Dendritic cell treated with granulocyte-macrophage colony-stimulating factor and Interleukin-4, amounts not matched to agents 40 ng/mL and 50 ng/mL, for 4 days (primary cell): ENCODE measurements at regions not wholly inside any gene's neighbourhood (a gene's known extent, or its start where the extent isn't known, plus 50 kb on each side); places are given as distances from the start of the nearest gene placed in this dataset.
"Not testable (repeated sequence)": the region's sequence is repeated elsewhere in the genome, so short reads cannot be mapped to it uniquely, and the experiment has no call there.

Experiments
- H3K27ac Mint-ChIP-seq: one replicate; pipeline ENCODE4 v1.8.0; 2022; ENCODE audit warnings: mild to moderate bottlenecking, mixed read lengths
- H3K27me3 Mint-ChIP-seq: one replicate; pipeline ENCODE4 v1.8.0; 2022; ENCODE audit warnings: mild to moderate bottlenecking, mixed read lengths
- H3K36me3 Mint-ChIP-seq: one replicate; pipeline ENCODE4 v1.8.0; 2022; ENCODE audit warnings: low read depth, mixed read lengths
- H3K4me1 Mint-ChIP-seq: one replicate; pipeline ENCODE4 v1.8.0; 2022; ENCODE audit warnings: low read depth, mixed read lengths
- H3K4me3 Mint-ChIP-seq: one replicate; pipeline ENCODE4 v1.8.0; 2022; ENCODE audit warnings: mild to moderate bottlenecking, moderate library complexity, mixed read lengths
- H3K9me3 Mint-ChIP-seq: one replicate; pipeline ENCODE4 v1.8.0; 2022; ENCODE audit warnings: mixed read lengths
- intact Hi-C: fragments of 100-400 bp; cut with micrococcal nuclease; formaldehyde crosslinking; loops from one replicate; pipeline ENCODE4 v1.15.0; 2022

- peaks cover 11% of the 10 kb centered on the region for H3K4me1 Mint-ChIP-seq
- H3K36me3 Mint-ChIP-seq = no peaks in the 10 kb centered on the region
- H3K9me3 Mint-ChIP-seq = no peaks in the 10 kb centered on the region
- H3K27ac Mint-ChIP-seq = no peak overlapping the region
- H3K4me3 Mint-ChIP-seq = no peak overlapping the region
- no peaks in the 10 kb centered on the region for H3K27me3 Mint-ChIP-seq
- intact Hi-C loops = no loop called here
Measured at GRCh38 chr3:177692304-177692975, 495.2 kb upstream of the TBL1XR1 start.

- peak overlapping the region; percentile 20 for H3K27ac Mint-ChIP-seq
- no peaks in the 10 kb centered on the region for H3K9me3 Mint-ChIP-seq
- H3K27me3 Mint-ChIP-seq = no peaks in the 10 kb centered on the region
- peaks cover 11% of the 10 kb centered on the region for H3K4me1 Mint-ChIP-seq
- H3K36me3 Mint-ChIP-seq = no peaks in the 10 kb centered on the region
- no peak overlapping the region for H3K4me3 Mint-ChIP-seq
- intact Hi-C loops = no loop called here
Measured at GRCh38 chr3:177693616-177694264, 496.5 kb upstream of the TBL1XR1 start.

GRCh38 chr3:177694316-177694715, 497.0 kb upstream of the TBL1XR1 start:
- intact Hi-C loops = no loop called here
- Mint-ChIP-seq H3K4me1 (peaks cover 11% of the 10 kb centered on the region), H3K27me3 (no peaks in the 10 kb centered on the region), H3K4me3 (no peak overlapping the region), H3K9me3 (no peaks in the 10 kb centered on the region), H3K27ac (peak overlapping the region; percentile 20), H3K36me3 (no peaks in the 10 kb centered on the region)

- no peak overlapping the region for H3K27ac Mint-ChIP-seq
- peaks cover 9% of the 10 kb centered on the region for H3K4me1 Mint-ChIP-seq
- H3K9me3 Mint-ChIP-seq = no peaks in the 10 kb centered on the region
- intact Hi-C loops = no loop called here
- H3K27me3 Mint-ChIP-seq = no peaks in the 10 kb centered on the region
- H3K36me3 Mint-ChIP-seq = no peaks in the 10 kb centered on the region
- no peak overlapping the region for H3K4me3 Mint-ChIP-seq
Measured at GRCh38 chr3:177694951-177695350, 497.7 kb upstream of the TBL1XR1 start.

GRCh38 chr3:177700117-177700516, 502.8 kb upstream of the TBL1XR1 start:
- H3K36me3 Mint-ChIP-seq = no peaks in the 10 kb centered on the region

GRCh38 chr3:177703788-177704187, 506.5 kb upstream of the TBL1XR1 start:
- intact Hi-C loops = no loop called here
- H3K36me3 Mint-ChIP-seq = no peaks in the 10 kb centered on the region
- no peak overlapping the region for H3K27ac Mint-ChIP-seq
- no peaks in the 10 kb centered on the region for H3K9me3 Mint-ChIP-seq
- peaks cover 7% of the 10 kb centered on the region for H3K4me1 Mint-ChIP-seq
- no peak overlapping the region for H3K4me3 Mint-ChIP-seq
- H3K27me3 Mint-ChIP-seq = no peaks in the 10 kb centered on the region

More at GRCh38 chr3:177700117-177700516, 502.8 kb upstream of the TBL1XR1 start:
- no peak overlapping the region for H3K27ac Mint-ChIP-seq
- H3K4me3 Mint-ChIP-seq = no peak overlapping the region
- H3K4me1 Mint-ChIP-seq = peaks cover 7% of the 10 kb centered on the region
- H3K27me3 Mint-ChIP-seq = no peaks in the 10 kb centered on the region
- intact Hi-C loops = no loop called here
- no peaks in the 10 kb centered on the region for H3K9me3 Mint-ChIP-seq

- Mint-ChIP-seq H3K36me3 (no peaks in the 10 kb centered on the region), H3K27me3 (no peaks in the 10 kb centered on the region)
- intact Hi-C loops = no loop called here
Measured at GRCh38 chr3:177705976-177706823, 508.9 kb upstream of the TBL1XR1 start.

GRCh38 chr3:177709470-177709869, 512.2 kb upstream of the TBL1XR1 start:
- H3K4me3 Mint-ChIP-seq, H3K36me3 Mint-ChIP-seq, H3K27ac Mint-ChIP-seq, H3K9me3 Mint-ChIP-seq, intact Hi-C loops, H3K27me3 Mint-ChIP-seq: not testable (repeated sequence)
- peaks cover 11% of the 10 kb centered on the region for H3K4me1 Mint-ChIP-seq

More at GRCh38 chr3:177705976-177706823, 508.9 kb upstream of the TBL1XR1 start:
- Mint-ChIP-seq H3K9me3 (no peaks in the 10 kb centered on the region), H3K4me1 (peaks cover 7% of the 10 kb centered on the region), H3K4me3 (no peak overlapping the region), H3K27ac (no peak overlapping the region)

GRCh38 chr3:177710506-177710905, 513.2 kb upstream of the TBL1XR1 start:
- intact Hi-C loops = no loop called here
- no peak overlapping the region for H3K4me3 Mint-ChIP-seq
- H3K36me3 Mint-ChIP-seq = no peaks in the 10 kb centered on the region
- no peak overlapping the region for H3K27ac Mint-ChIP-seq
- H3K27me3 Mint-ChIP-seq = no peaks in the 10 kb centered on the region
- H3K4me1 Mint-ChIP-seq = peaks cover 14% of the 10 kb centered on the region
- no peaks in the 10 kb centered on the region for H3K9me3 Mint-ChIP-seq

GRCh38 chr3:177711637-177712036, 514.4 kb upstream of the TBL1XR1 start:
- H3K36me3 Mint-ChIP-seq = no peaks in the 10 kb centered on the region

GRCh38 chr3:177713928-177714900, 516.9 kb upstream of the TBL1XR1 start:
- Mint-ChIP-seq H3K27me3 (no peaks in the 10 kb centered on the region), H3K4me3 (no peak overlapping the region), H3K27ac (no peak overlapping the region), H3K9me3 (no peaks in the 10 kb centered on the region), H3K4me1 (peaks cover 22% of the 10 kb centered on the region), H3K36me3 (no peaks in the 10 kb centered on the region)
- intact Hi-C loops = no loop called here

More at GRCh38 chr3:177711637-177712036, 514.4 kb upstream of the TBL1XR1 start:
- no peak overlapping the region for H3K4me3 Mint-ChIP-seq
- no peak overlapping the region for H3K27ac Mint-ChIP-seq
- intact Hi-C loops = no loop called here
- H3K4me1 Mint-ChIP-seq = peaks cover 22% of the 10 kb centered on the region
- H3K9me3 Mint-ChIP-seq = no peaks in the 10 kb centered on the region
- H3K27me3 Mint-ChIP-seq = no peaks in the 10 kb centered on the region

- H3K4me1 Mint-ChIP-seq = peaks cover 28% of the 10 kb centered on the region
- no peak overlapping the region for H3K4me3 Mint-ChIP-seq
- no peaks in the 10 kb centered on the region for H3K9me3 Mint-ChIP-seq
- H3K27me3 Mint-ChIP-seq = no peaks in the 10 kb centered on the region
- H3K36me3 Mint-ChIP-seq = no peaks in the 10 kb centered on the region
- intact Hi-C loops = no loop called here
- no peak overlapping the region for H3K27ac Mint-ChIP-seq
Measured at GRCh38 chr3:177714945-177715344, 517.7 kb upstream of the TBL1XR1 start.

- intact Hi-C loops = no loop called here
- H3K9me3 Mint-ChIP-seq = no peaks in the 10 kb centered on the region
- no peak overlapping the region for H3K4me3 Mint-ChIP-seq
- H3K27me3 Mint-ChIP-seq = no peaks in the 10 kb centered on the region
- H3K4me1 Mint-ChIP-seq = peaks cover 29% of the 10 kb centered on the region
- no peak overlapping the region for H3K27ac Mint-ChIP-seq
- H3K36me3 Mint-ChIP-seq = no peaks in the 10 kb centered on the region
Measured at GRCh38 chr3:177715980-177716379, 518.7 kb upstream of the TBL1XR1 start.
